HEK293 (cell line): ENCODE measurements at regions not wholly inside any gene's neighbourhood (a gene's known extent, or its start where the extent isn't known, plus 50 kb on each side); places are given as distances from the start of the nearest gene placed in this dataset.

Source experiments
- ZBTB20 ChIP-seq: fragments of 450-650 bp; formaldehyde crosslinking; IDR thresholded peaks from 2 replicates; pipeline ENCODE4 v1.5.1; 2016; ENCODE audit warnings: missing biosample characterization, missing genetic modification characterization
- ZNF114 ChIP-seq: fragments of 450-650 bp; formaldehyde crosslinking; IDR thresholded peaks from 2 replicates; pipeline ENCODE4 v1.5.0; 2017; ENCODE audit warnings: missing biosample characterization, missing genetic modification characterization
- ZNF138 ChIP-seq: fragments of 450-650 bp; formaldehyde crosslinking; IDR thresholded peaks from 2 replicates; pipeline ENCODE4 v1.5.1; 2016; ENCODE audit warnings: missing biosample characterization, missing genetic modification characterization, borderline replicate concordance
- ZNF174 ChIP-seq: fragments of 450-650 bp; formaldehyde crosslinking; IDR thresholded peaks from 2 replicates; pipeline ENCODE4 v1.5.0; 2017; ENCODE audit warnings: missing biosample characterization, mild to moderate bottlenecking, missing genetic modification characterization
- ZNF221 ChIP-seq: fragments of 450-650 bp; formaldehyde crosslinking; IDR thresholded peaks from 2 replicates; pipeline ENCODE4 v1.5.1; 2017; ENCODE audit warnings: missing biosample characterization, missing genetic modification characterization, borderline replicate concordance
- ZNF558 ChIP-seq: fragments of 450-650 bp; formaldehyde crosslinking; IDR thresholded peaks from 2 replicates; pipeline ENCODE4 v1.5.1; 2016; ENCODE audit warnings: missing biosample characterization, missing genetic modification characterization
- ZNF560 ChIP-seq: fragments of 450-650 bp; formaldehyde crosslinking; IDR thresholded peaks from 2 replicates; pipeline ENCODE4 v1.5.1; 2017; ENCODE audit warnings: missing biosample characterization, missing genetic modification characterization, borderline replicate concordance
- ZNF561 ChIP-seq: fragments of 450-650 bp; IDR thresholded peaks from 2 replicates; pipeline ENCODE4 v1.5.1; 2018; ENCODE audit warnings: missing biosample characterization, missing genetic modification characterization, borderline replicate concordance
- ZNF610 ChIP-seq: fragments of 450-650 bp; formaldehyde crosslinking; IDR thresholded peaks from 2 replicates; pipeline ENCODE4 v1.5.1; 2016; ENCODE audit warnings: missing biosample characterization, missing genetic modification characterization, borderline replicate concordance
- TF ChIP-seq, protein P1 (sequence below): fragments of 450-650 bp; formaldehyde crosslinking; IDR thresholded peaks from 2 replicates; pipeline ENCODE4 v1.5.1; 2016; ENCODE audit warnings: missing biosample characterization, missing genetic modification characterization
- TF ChIP-seq, protein P2 (sequence below): fragments of 450-650 bp; formaldehyde crosslinking; IDR thresholded peaks from 2 replicates; pipeline ENCODE4 v1.5.1; 2016; ENCODE audit warnings: missing biosample characterization, missing genetic modification characterization
- TF ChIP-seq, protein P3 (sequence below): fragments of 450-650 bp; formaldehyde crosslinking; IDR thresholded peaks from 2 replicates; pipeline ENCODE4 v1.5.1; 2016; ENCODE audit warnings: missing biosample characterization, missing genetic modification characterization
- TF ChIP-seq, protein P4 (sequence below): fragments of 450-650 bp; formaldehyde crosslinking; optimal IDR thresholded peaks from 2 replicates; pipeline ENCODE3; 2016; ENCODE audit warnings: missing biosample characterization, mild to moderate bottlenecking, missing genetic modification characterization
- TF ChIP-seq, protein P5 (sequence below): fragments of 450-650 bp; formaldehyde crosslinking; IDR thresholded peaks from 2 replicates; pipeline ENCODE4 v1.5.1; 2016; ENCODE audit warnings: missing biosample characterization, missing genetic modification characterization

DNA sequence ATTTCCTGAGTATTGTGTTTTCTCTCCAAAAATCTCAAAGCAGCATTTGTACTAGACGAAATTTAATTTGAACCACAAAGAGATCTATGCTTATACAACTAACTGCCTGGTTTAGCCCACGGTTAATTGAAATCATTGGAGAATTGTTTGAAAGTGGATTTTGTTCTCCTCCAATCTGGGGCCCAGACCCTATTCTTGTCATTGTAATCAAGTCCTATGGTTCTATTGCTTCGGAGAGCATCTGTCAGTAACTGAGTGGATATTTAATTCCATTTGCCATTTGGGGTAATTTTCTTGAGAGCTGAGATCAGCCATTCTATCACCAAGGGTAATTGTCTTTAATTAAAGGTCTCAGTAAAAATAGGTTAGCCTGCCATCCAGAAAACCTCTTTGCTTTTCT lies 117.0 kb upstream of the KCNG1 start:
- TF ChIP-seq ZNF138 (no peak), ZNF610 (tag by site-specific recombination) (no peak), ZBTB20 (tag by site-specific recombination) (no peak), ZNF560 (no peak), ZNF561 (no peak), ZNF221 (tag by site-specific recombination) (no peak), ZNF114 (no peak), ZNF174 (tag by site-specific recombination) (no peak), ZNF558 (tag by site-specific recombination) (no peak)
- TF ChIP-seq, protein P1, sequence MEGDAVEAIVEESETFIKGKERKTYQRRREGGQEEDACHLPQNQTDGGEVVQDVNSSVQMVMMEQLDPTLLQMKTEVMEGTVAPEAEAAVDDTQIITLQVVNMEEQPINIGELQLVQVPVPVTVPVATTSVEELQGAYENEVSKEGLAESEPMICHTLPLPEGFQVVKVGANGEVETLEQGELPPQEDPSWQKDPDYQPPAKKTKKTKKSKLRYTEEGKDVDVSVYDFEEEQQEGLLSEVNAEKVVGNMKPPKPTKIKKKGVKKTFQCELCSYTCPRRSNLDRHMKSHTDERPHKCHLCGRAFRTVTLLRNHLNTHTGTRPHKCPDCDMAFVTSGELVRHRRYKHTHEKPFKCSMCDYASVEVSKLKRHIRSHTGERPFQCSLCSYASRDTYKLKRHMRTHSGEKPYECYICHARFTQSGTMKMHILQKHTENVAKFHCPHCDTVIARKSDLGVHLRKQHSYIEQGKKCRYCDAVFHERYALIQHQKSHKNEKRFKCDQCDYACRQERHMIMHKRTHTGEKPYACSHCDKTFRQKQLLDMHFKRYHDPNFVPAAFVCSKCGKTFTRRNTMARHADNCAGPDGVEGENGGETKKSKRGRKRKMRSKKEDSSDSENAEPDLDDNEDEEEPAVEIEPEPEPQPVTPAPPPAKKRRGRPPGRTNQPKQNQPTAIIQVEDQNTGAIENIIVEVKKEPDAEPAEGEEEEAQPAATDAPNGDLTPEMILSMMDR (tag by site-specific recombination) = no peak
- TF ChIP-seq, protein P2, sequence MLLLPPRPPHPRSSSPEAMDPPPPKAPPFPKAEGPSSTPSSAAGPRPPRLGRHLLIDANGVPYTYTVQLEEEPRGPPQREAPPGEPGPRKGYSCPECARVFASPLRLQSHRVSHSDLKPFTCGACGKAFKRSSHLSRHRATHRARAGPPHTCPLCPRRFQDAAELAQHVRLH (tag by site-specific recombination) = no peak
- TF ChIP-seq, protein P3, sequence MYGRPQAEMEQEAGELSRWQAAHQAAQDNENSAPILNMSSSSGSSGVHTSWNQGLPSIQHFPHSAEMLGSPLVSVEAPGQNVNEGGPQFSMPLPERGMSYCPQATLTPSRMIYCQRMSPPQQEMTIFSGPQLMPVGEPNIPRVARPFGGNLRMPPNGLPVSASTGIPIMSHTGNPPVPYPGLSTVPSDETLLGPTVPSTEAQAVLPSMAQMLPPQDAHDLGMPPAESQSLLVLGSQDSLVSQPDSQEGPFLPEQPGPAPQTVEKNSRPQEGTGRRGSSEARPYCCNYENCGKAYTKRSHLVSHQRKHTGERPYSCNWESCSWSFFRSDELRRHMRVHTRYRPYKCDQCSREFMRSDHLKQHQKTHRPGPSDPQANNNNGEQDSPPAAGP (tag by site-specific recombination) = no peak
- TF ChIP-seq, protein P4, sequence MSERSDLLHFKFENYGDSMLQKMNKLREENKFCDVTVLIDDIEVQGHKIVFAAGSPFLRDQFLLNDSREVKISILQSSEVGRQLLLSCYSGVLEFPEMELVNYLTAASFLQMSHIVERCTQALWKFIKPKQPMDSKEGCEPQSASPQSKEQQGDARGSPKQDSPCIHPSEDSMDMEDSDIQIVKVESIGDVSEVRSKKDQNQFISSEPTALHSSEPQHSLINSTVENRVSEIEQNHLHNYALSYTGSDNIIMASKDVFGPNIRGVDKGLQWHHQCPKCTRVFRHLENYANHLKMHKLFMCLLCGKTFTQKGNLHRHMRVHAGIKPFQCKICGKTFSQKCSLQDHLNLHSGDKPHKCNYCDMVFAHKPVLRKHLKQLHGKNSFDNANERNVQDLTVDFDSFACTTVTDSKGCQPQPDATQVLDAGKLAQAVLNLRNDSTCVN (tag by site-specific recombination) = no peak
- TF ChIP-seq, protein P5, sequence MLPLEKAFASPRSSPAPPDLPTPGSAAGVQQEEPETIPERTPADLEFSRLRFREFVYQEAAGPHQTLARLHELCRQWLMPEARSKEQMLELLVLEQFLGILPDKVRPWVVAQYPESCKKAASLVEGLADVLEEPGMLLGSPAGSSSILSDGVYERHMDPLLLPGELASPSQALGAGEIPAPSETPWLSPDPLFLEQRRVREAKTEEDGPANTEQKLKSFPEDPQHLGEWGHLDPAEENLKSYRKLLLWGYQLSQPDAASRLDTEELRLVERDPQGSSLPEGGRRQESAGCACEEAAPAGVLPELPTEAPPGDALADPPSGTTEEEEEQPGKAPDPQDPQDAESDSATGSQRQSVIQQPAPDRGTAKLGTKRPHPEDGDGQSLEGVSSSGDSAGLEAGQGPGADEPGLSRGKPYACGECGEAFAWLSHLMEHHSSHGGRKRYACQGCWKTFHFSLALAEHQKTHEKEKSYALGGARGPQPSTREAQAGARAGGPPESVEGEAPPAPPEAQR (tag by site-specific recombination) = no peak
